Glutamatergic neuron (in vitro differentiated cells): ENCODE measurements at regions not wholly inside any gene's neighbourhood (a gene's known extent, or its start where the extent isn't known, plus 50 kb on each side); places are given as distances from the start of the nearest gene placed in this dataset.

Source experiments
- DNase-seq: peaks from one replicate; pipeline ENCODE4 v3.0.0; 2022
- H3K27ac Mint-ChIP-seq: one replicate; pipeline ENCODE4 v1.8.0; 2020; ENCODE audit warnings: mild to moderate bottlenecking, mixed read lengths, inconsistent platforms; ENCODE audit not compliant: unreplicated experiment
- H3K27me3 Mint-ChIP-seq: one replicate; pipeline ENCODE4 v1.8.0; 2020; ENCODE audit warnings: mild to moderate bottlenecking, moderate library complexity, mixed read lengths, inconsistent platforms; ENCODE audit not compliant: unreplicated experiment
- H3K36me3 Mint-ChIP-seq: one replicate; pipeline ENCODE4 v1.8.0; 2020; ENCODE audit warnings: mild to moderate bottlenecking, mixed read lengths, inconsistent platforms; ENCODE audit not compliant: unreplicated experiment
- H3K4me1 Mint-ChIP-seq: one replicate; pipeline ENCODE4 v1.8.0; 2020; ENCODE audit warnings: mild to moderate bottlenecking, low read depth, mixed read lengths, inconsistent platforms; ENCODE audit not compliant: unreplicated experiment
- H3K4me3 Mint-ChIP-seq: one replicate; pipeline ENCODE4 v1.8.0; 2020; ENCODE audit warnings: mild to moderate bottlenecking, mixed read lengths, inconsistent platforms; ENCODE audit not compliant: unreplicated experiment
- H3K9me3 Mint-ChIP-seq: one replicate; pipeline ENCODE4 v1.8.0; 2020; ENCODE audit warnings: mild to moderate bottlenecking, moderate library complexity, mixed read lengths, inconsistent platforms; ENCODE audit not compliant: unreplicated experiment
- CTCF ChIP-seq: fragments of 200-600 bp; sonication (generic); IDR thresholded peaks from one replicate; pipeline ENCODE4 v1.5.0; 2021; ENCODE audit not compliant: partially characterized antibody, unreplicated experiment

- Mint-ChIP-seq H3K9me3 (peaks cover 2% of the 10 kb centered on the region), H3K27me3 (no peaks in the 10 kb centered on the region), H3K27ac (no peak overlapping the region), H3K4me3 (no peak overlapping the region), H3K36me3 (peaks cover 8% of the 10 kb centered on the region), H3K4me1 (no peaks in the 10 kb centered on the region)
- TF ChIP-seq CTCF = no peak
- DNase-seq = no peak
Measured at GRCh38 chr16:72530434-72530833, 358.5 kb upstream of the PMFBP1 start.

- no peak overlapping the region for H3K4me3 Mint-ChIP-seq
- no peak for TF ChIP-seq CTCF
- H3K4me1 Mint-ChIP-seq = no peaks in the 10 kb centered on the region
- DNase-seq = no peak
- H3K27ac Mint-ChIP-seq = no peak overlapping the region
- H3K9me3 Mint-ChIP-seq = peaks cover 2% of the 10 kb centered on the region
- peaks cover 12% of the 10 kb centered on the region for H3K36me3 Mint-ChIP-seq
- H3K27me3 Mint-ChIP-seq = no peaks in the 10 kb centered on the region
Measured at GRCh38 chr16:72523087-72523486, 351.1 kb upstream of the PMFBP1 start.

- H3K4me3 Mint-ChIP-seq = no peak overlapping the region
- no peak for TF ChIP-seq CTCF
- peaks cover 7% of the 10 kb centered on the region for H3K36me3 Mint-ChIP-seq
- H3K4me1 Mint-ChIP-seq = no peaks in the 10 kb centered on the region
- H3K27ac Mint-ChIP-seq = no peak overlapping the region
- no peaks in the 10 kb centered on the region for H3K9me3 Mint-ChIP-seq
- H3K27me3 Mint-ChIP-seq = no peaks in the 10 kb centered on the region
- no peak for DNase-seq
Measured at GRCh38 chr16:72517154-72517553, 345.2 kb upstream of the PMFBP1 start.

GRCh38 chr16:72511171-72511570 is 339.2 kb upstream of the PMFBP1 start:
- TF ChIP-seq CTCF = no peak
- Mint-ChIP-seq H3K27me3 (no peaks in the 10 kb centered on the region), H3K9me3 (no peaks in the 10 kb centered on the region), H3K36me3 (peaks cover 5% of the 10 kb centered on the region), H3K4me1 (no peaks in the 10 kb centered on the region), H3K27ac (no peak overlapping the region), H3K4me3 (no peak overlapping the region)
- no peak for DNase-seq

GRCh38 chr16:72508191-72508590 is 336.2 kb upstream of the PMFBP1 start:
- Mint-ChIP-seq H3K9me3 (no peaks in the 10 kb centered on the region), H3K27me3 (no peaks in the 10 kb centered on the region), H3K27ac (no peak overlapping the region), H3K4me3 (no peak overlapping the region), H3K36me3 (peaks cover 5% of the 10 kb centered on the region), H3K4me1 (no peaks in the 10 kb centered on the region)
- TF ChIP-seq CTCF = no peak
- no peak for DNase-seq
